ENCODE measurements at regions not wholly inside any gene's neighbourhood (a gene's known extent, or its start where the extent isn't known, plus 50 kb on each side); places are given as distances from the start of the nearest gene placed in this dataset.
"Not testable (repeated sequence)": the region's sequence is repeated elsewhere in the genome, so short reads cannot be mapped to it uniquely, and the experiment has no call there.

- H3K27ac ChIP-seq: no peak overlapping the region
- no peak for TF ChIP-seq ZFX (IDR thresholded peaks at IDR 0.05; ENCODE audit: borderline replicate concordance)
These were observed 100.5 kb downstream of the DLEU7 start for GRCh38 chr13:50742968-50743367.

- H3K27ac ChIP-seq: no peak overlapping the region
- TF ChIP-seq ZFX (IDR thresholded peaks at IDR 0.05; ENCODE audit: borderline replicate concordance) (no peak), CTCF (IDR thresholded peaks at IDR 0.05) (no peak)
These were observed 99.3 kb downstream of the DLEU7 start for GRCh38 chr13:50744116-50744660.

GRCh38 chr13:50745542-50746115 is 97.9 kb downstream of the DLEU7 start:
- H3K27ac ChIP-seq: no peak overlapping the region
- no peak for TF ChIP-seq ZFX (IDR thresholded peaks at IDR 0.05; ENCODE audit: borderline replicate concordance)
- no peak; the same call in 1 of the 2 replicates for TF ChIP-seq CTCF (IDR thresholded peaks at IDR 0.05)

DNA sequence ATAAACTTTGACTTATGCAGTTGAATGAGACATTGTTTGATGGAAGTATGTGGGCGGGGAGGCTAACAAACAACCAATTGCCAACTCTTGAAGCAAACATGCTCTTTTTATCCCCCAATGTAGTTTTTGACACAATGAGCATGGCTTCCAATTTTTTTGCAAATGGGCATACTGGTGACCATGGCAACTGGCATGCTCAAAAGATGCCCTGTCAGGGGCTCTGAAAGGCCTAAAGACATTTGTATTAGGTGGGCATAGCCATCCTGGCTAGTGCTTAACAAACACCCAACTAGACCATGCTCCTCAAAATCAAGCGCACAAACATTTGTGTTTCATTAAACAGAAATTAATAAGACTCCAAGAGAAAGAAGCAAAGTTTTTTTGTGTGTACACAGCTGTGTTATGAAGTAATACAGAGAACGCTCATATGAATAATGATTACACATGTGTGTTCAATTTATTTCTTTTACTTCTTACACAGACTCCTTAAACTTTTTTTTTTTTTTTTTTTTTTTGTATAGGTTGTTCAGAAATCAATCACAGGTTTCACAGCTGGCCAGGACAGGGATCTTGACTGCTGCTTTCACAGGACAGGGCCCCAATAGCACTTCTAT is 95.6 kb downstream of the DLEU7 start:
- TF ChIP-seq CTCF (IDR thresholded peaks at IDR 0.05) (no peak), ZFX (IDR thresholded peaks at IDR 0.05; ENCODE audit: borderline replicate concordance) (no peak)
- H3K27ac ChIP-seq: no peak overlapping the region

GRCh38 chr13:50753221-50753620 is 90.3 kb downstream of the DLEU7 start:
- not testable (repeated sequence) for H3K27ac ChIP-seq

- H3K27ac ChIP-seq: not testable (repeated sequence)
These were observed 87.4 kb downstream of the DLEU7 start for GRCh38 chr13:50755862-50756685.

GRCh38 chr13:50757008-50757407 is 86.5 kb downstream of the DLEU7 start:
- H3K27ac ChIP-seq: no peak overlapping the region
- TF ChIP-seq ZFX (IDR thresholded peaks at IDR 0.05; ENCODE audit: borderline replicate concordance): no peak
- TF ChIP-seq CTCF (IDR thresholded peaks at IDR 0.05): no peak

DNA sequence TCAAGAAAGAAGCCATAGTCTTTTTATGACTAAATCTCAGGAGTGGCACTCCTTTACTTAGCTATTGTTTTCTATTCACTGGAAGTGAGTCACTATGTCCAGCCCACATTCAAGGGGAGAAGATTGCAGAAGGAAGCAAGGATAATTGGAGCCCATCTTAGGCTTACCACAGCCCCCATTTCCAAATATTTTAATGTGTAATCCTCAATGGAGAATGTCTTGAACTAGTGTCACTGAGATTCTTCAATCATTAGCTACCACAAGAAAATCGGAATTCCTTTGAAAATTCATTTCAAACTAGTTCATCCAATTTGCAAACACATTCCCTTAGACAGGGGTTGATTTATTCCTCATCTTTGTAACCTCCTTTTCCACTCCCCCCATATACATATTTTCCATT is 84.7 kb downstream of the DLEU7 start:
- TF ChIP-seq CTCF (IDR thresholded peaks at IDR 0.05) (no peak), ZFX (IDR thresholded peaks at IDR 0.05; ENCODE audit: borderline replicate concordance) (no peak)
- no peak overlapping the region for H3K27ac ChIP-seq
